GM18505 (cell line): ENCODE measurements at regions not wholly inside any gene's neighbourhood (a gene's known extent, or its start where the extent isn't known, plus 50 kb on each side); places are given as distances from the start of the nearest gene placed in this dataset.
A peak's percentile ranks its signal among the peaks of the same experiment; 100 is the strongest.
"Not testable (repeated sequence)": the region's sequence is repeated elsewhere in the genome, so short reads cannot be mapped to it uniquely, and the experiment has no call there.

Experiments used
- ATAC-seq: cut with Tn5 transposase; IDR thresholded peaks from one replicate; pipeline ENCODE4 v1.9.1; 2021; ENCODE audit not compliant: unreplicated experiment

- ATAC-seq, result not testable (repeated sequence)
Measured at GRCh38 chr10:87300163-87300562, 57.4 kb upstream of the NUTM2D start.

GRCh38 chr10:87301466-87302115, 56.0 kb upstream of the NUTM2D start:
- peak; percentile 95 for ATAC-seq

GRCh38 chr10:87302132-87302531, 55.4 kb upstream of the NUTM2D start:
- not testable (repeated sequence) for ATAC-seq

GRCh38 chr10:87303707-87304106, 53.8 kb upstream of the NUTM2D start:
- ATAC-seq, result not testable (repeated sequence)

GRCh38 chr10:87306681-87307080, 50.9 kb upstream of the NUTM2D start:
- ATAC-seq, result not testable (repeated sequence)
